T follicular helper cell (primary cell): ENCODE measurements at regions not wholly inside any gene's neighbourhood (a gene's known extent, or its start where the extent isn't known, plus 50 kb on each side); places are given as distances from the start of the nearest gene placed in this dataset.
"Not testable (repeated sequence)": the region's sequence is repeated elsewhere in the genome, so short reads cannot be mapped to it uniquely, and the experiment has no call there.

Experiments used
- DNase-seq: peaks from one replicate; pipeline ENCODE4 v3.0.0-alpha.2; 2020; ENCODE audit warnings: low read depth

- no peak for DNase-seq
Measured at GRCh38 chr19:31885280-31885853, 460.0 kb upstream of the ZNF507 start.

- no peak for DNase-seq
Measured at GRCh38 chr19:31890230-31890629, 455.2 kb upstream of the ZNF507 start.

GRCh38 chr19:31892060-31892459, 453.4 kb upstream of the ZNF507 start:
- no peak for DNase-seq

GRCh38 chr19:31893491-31893890, 451.9 kb upstream of the ZNF507 start:
- not testable (repeated sequence) for DNase-seq

GRCh38 chr19:31894451-31894850, 451.0 kb upstream of the ZNF507 start:
- DNase-seq, result no peak

GRCh38 chr19:31897292-31897691, 448.1 kb upstream of the ZNF507 start:
- no peak for DNase-seq

GRCh38 chr19:31900991-31901390, 444.4 kb upstream of the ZNF507 start:
- DNase-seq, result no peak

- DNase-seq, result no peak
Measured at GRCh38 chr19:31902821-31903220, 442.6 kb upstream of the ZNF507 start.

- no peak for DNase-seq
Measured at GRCh38 chr19:31903979-31904378, 441.4 kb upstream of the ZNF507 start.

GRCh38 chr19:31906111-31906871, 439.1 kb upstream of the ZNF507 start:
- DNase-seq, result no peak

- no peak for DNase-seq
Measured at GRCh38 chr19:31907661-31908060, 437.7 kb upstream of the ZNF507 start.

GRCh38 chr19:31908080-31908479, 437.3 kb upstream of the ZNF507 start:
- DNase-seq, result no peak

GRCh38 chr19:31908496-31909225, 436.7 kb upstream of the ZNF507 start:
- no peak for DNase-seq

- DNase-seq, result no peak
Measured at GRCh38 chr19:31910224-31910623, 435.2 kb upstream of the ZNF507 start.

- no peak for DNase-seq
Measured at GRCh38 chr19:31911577-31911976, 433.8 kb upstream of the ZNF507 start.

- no peak for DNase-seq
Measured at GRCh38 chr19:31913103-31913661, 432.2 kb upstream of the ZNF507 start.

GRCh38 chr19:31930401-31930800, 415.0 kb upstream of the ZNF507 start:
- no peak for DNase-seq

- DNase-seq, result no peak
Measured at GRCh38 chr19:31937983-31938382, 407.4 kb upstream of the ZNF507 start.

GRCh38 chr19:31938675-31939074, 406.7 kb upstream of the ZNF507 start:
- DNase-seq, result no peak

GRCh38 chr19:31940396-31940795, 405.0 kb upstream of the ZNF507 start:
- DNase-seq, result no peak

- DNase-seq, result no peak
Measured at GRCh38 chr19:31943191-31943661, 402.2 kb upstream of the ZNF507 start.

GRCh38 chr19:31943778-31944177, 401.6 kb upstream of the ZNF507 start:
- DNase-seq, result no peak

GRCh38 chr19:31944326-31944725, 401.1 kb upstream of the ZNF507 start:
- no peak for DNase-seq
